ENCODE measurements at regions not wholly inside any gene's neighbourhood (a gene's known extent, or its start where the extent isn't known, plus 50 kb on each side); places are given as distances from the start of the nearest gene placed in this dataset.

DNA sequence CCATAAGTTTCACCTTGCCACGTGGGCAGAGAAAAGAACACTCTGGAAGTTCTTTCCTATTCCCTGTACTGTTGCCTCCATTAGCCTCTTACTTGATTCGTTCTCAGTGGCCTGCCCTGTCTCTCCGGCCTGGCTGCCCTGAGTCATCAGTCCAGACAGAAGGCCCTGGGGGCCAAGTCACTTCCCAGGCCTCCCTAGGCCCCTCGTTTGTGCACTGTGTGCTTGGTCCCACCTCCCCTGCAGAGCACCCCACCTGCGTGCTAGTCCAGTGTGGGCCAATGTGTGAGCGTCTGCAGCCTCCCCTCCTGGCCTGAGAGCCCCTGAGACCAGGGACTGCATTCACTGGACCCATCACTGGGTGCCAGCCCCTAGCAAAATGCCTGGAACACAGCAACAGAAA, 191.2 kb upstream of the RREB1 start:
- H3K4me1 ChIP-seq (ENCODE audit: insufficient read depth, low read length, severe bottlenecking) = peaks cover 9% of the 10 kb centered on the region
- TF ChIP-seq, protein P1, sequence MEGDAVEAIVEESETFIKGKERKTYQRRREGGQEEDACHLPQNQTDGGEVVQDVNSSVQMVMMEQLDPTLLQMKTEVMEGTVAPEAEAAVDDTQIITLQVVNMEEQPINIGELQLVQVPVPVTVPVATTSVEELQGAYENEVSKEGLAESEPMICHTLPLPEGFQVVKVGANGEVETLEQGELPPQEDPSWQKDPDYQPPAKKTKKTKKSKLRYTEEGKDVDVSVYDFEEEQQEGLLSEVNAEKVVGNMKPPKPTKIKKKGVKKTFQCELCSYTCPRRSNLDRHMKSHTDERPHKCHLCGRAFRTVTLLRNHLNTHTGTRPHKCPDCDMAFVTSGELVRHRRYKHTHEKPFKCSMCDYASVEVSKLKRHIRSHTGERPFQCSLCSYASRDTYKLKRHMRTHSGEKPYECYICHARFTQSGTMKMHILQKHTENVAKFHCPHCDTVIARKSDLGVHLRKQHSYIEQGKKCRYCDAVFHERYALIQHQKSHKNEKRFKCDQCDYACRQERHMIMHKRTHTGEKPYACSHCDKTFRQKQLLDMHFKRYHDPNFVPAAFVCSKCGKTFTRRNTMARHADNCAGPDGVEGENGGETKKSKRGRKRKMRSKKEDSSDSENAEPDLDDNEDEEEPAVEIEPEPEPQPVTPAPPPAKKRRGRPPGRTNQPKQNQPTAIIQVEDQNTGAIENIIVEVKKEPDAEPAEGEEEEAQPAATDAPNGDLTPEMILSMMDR (IDR thresholded peaks at IDR 0.05; ENCODE audit: low read length) = no peak
- no peak for TF ChIP-seq EZH2 (IDR thresholded peaks at IDR 0.05; ENCODE audit: borderline replicate concordance, low read length)
- no peaks in the 10 kb centered on the region for H4K20me1 ChIP-seq (ENCODE audit: insufficient read depth, low read length)
- H3K27ac ChIP-seq (ENCODE audit: low read depth, low read length, poor library complexity, severe bottlenecking) = no peak overlapping the region
- no peaks in the 10 kb centered on the region for H3K27me3 ChIP-seq (ENCODE audit: insufficient read depth, low read length)
- no peak overlapping the region for H3K9ac ChIP-seq (ENCODE audit: low read length)
- no peaks in the 10 kb centered on the region for H3K36me3 ChIP-seq (ENCODE audit: insufficient read depth, low read length)
- no peak overlapping the region for H3K4me3 ChIP-seq (ENCODE audit: low read depth, low read length, poor library complexity, severe bottlenecking)
- H3K4me2 ChIP-seq (ENCODE audit: low read length) = no peak overlapping the region
- no peaks in the 10 kb centered on the region for H3K9me2 ChIP-seq (ENCODE audit: low read depth, low read length)
- no peaks in the 10 kb centered on the region for H3K79me2 ChIP-seq (ENCODE audit: insufficient read depth, low read length)
- H2AFZ ChIP-seq (ENCODE audit: low read length) = no peak overlapping the region
- H3K9me3 ChIP-seq (ENCODE audit: low read length) = no peaks in the 10 kb centered on the region
- H3F3A ChIP-seq (ENCODE audit: insufficient read depth, low read length) = no peaks in the 10 kb centered on the region

- no peak for TF ChIP-seq EZH2 (IDR thresholded peaks at IDR 0.05; ENCODE audit: borderline replicate concordance, low read length)
- TF ChIP-seq, protein P1 (IDR thresholded peaks at IDR 0.05; ENCODE audit: low read length) = no peak
- Histone ChIP-seq H3K4me3 (ENCODE audit: low read depth, low read length, poor library complexity, severe bottlenecking) (no peak overlapping the region), H2AFZ (ENCODE audit: low read length) (no peak overlapping the region), H3K4me1 (ENCODE audit: insufficient read depth, low read length, severe bottlenecking) (peaks cover 9% of the 10 kb centered on the region), H3K9me2 (ENCODE audit: low read depth, low read length) (no peaks in the 10 kb centered on the region), H3K27me3 (ENCODE audit: insufficient read depth, low read length) (no peaks in the 10 kb centered on the region), H3F3A (ENCODE audit: insufficient read depth, low read length) (no peaks in the 10 kb centered on the region), H3K9ac (ENCODE audit: low read length) (no peak overlapping the region), H4K20me1 (ENCODE audit: insufficient read depth, low read length) (no peaks in the 10 kb centered on the region), H3K27ac (ENCODE audit: low read depth, low read length, poor library complexity, severe bottlenecking) (no peak overlapping the region), H3K36me3 (ENCODE audit: insufficient read depth, low read length) (no peaks in the 10 kb centered on the region), H3K9me3 (ENCODE audit: low read length) (no peaks in the 10 kb centered on the region), H3K79me2 (ENCODE audit: insufficient read depth, low read length) (no peaks in the 10 kb centered on the region), H3K4me2 (ENCODE audit: low read length) (no peak overlapping the region)
These were observed 189.4 kb upstream of the RREB1 start for GRCh38 chr6:6918216-6918983.

- no peaks in the 10 kb centered on the region for H3K27me3 ChIP-seq (ENCODE audit: insufficient read depth, low read length)
- no peaks in the 10 kb centered on the region for H4K20me1 ChIP-seq (ENCODE audit: insufficient read depth, low read length)
- no peaks in the 10 kb centered on the region for H3K36me3 ChIP-seq (ENCODE audit: insufficient read depth, low read length)
- no peaks in the 10 kb centered on the region for H3F3A ChIP-seq (ENCODE audit: insufficient read depth, low read length)
- no peaks in the 10 kb centered on the region for H3K79me2 ChIP-seq (ENCODE audit: insufficient read depth, low read length)
- H2AFZ ChIP-seq (ENCODE audit: low read length) = no peak overlapping the region
- no peak overlapping the region for H3K27ac ChIP-seq (ENCODE audit: low read depth, low read length, poor library complexity, severe bottlenecking)
- H3K9ac ChIP-seq (ENCODE audit: low read length) = no peak overlapping the region
- H3K4me1 ChIP-seq (ENCODE audit: insufficient read depth, low read length, severe bottlenecking) = peaks cover 9% of the 10 kb centered on the region
- no peaks in the 10 kb centered on the region for H3K9me2 ChIP-seq (ENCODE audit: low read depth, low read length)
- TF ChIP-seq, protein P1 (IDR thresholded peaks at IDR 0.05; ENCODE audit: low read length) = no peak
- no peak for TF ChIP-seq EZH2 (IDR thresholded peaks at IDR 0.05; ENCODE audit: borderline replicate concordance, low read length)
- no peak overlapping the region for H3K4me2 ChIP-seq (ENCODE audit: low read length)
- H3K9me3 ChIP-seq (ENCODE audit: low read length) = no peaks in the 10 kb centered on the region
- no peak overlapping the region for H3K4me3 ChIP-seq (ENCODE audit: low read depth, low read length, poor library complexity, severe bottlenecking)
These were observed 188.6 kb upstream of the RREB1 start for GRCh38 chr6:6919173-6919572.
